GM06990 (cell line): ENCODE measurements at regions not wholly inside any gene's neighbourhood (a gene's known extent, or its start where the extent isn't known, plus 50 kb on each side); places are given as distances from the start of the nearest gene placed in this dataset.
"Not testable (repeated sequence)": the region's sequence is repeated elsewhere in the genome, so short reads cannot be mapped to it uniquely, and the experiment has no call there.

Experiments
- DNase-seq: peaks from one replicate; pipeline ENCODE4 v3.0.0-alpha.2; 2011; ENCODE audit not compliant: insufficient read length; ENCODE audit errors: extremely low read depth
- H3K27me3 ChIP-seq: replicated peaks from 2 replicates; pipeline ENCODE4 v1.6.0; 2011; ENCODE audit warnings: low read length; ENCODE audit not compliant: control insufficient read depth, insufficient read depth
- H3K36me3 ChIP-seq: 2 replicates; pipeline ENCODE4 v1.5.1; 2011; ENCODE audit warnings: low read length; ENCODE audit not compliant: control insufficient read depth, insufficient read depth
- H3K4me3 ChIP-seq: replicated peaks from 2 replicates; pipeline ENCODE4 v1.5.1; 2011; ENCODE audit warnings: low read depth, mild to moderate bottlenecking, control low read depth, low read length
- CTCF ChIP-seq: IDR thresholded peaks from 2 replicates; pipeline ENCODE4 v1.5.1; 2011; ENCODE audit warnings: low read length, control low read depth, mild to moderate bottlenecking, inconsistent platforms; ENCODE audit not compliant: insufficient read depth, poor library complexity, severe bottlenecking

GRCh38 chr21:38908537-38908936, 102.8 kb downstream of the ETS2 start:
- TF ChIP-seq CTCF = no peak
- H3K36me3 ChIP-seq = no peaks in the 10 kb centered on the region
- no peak for DNase-seq
- H3K27me3 ChIP-seq = no peaks in the 10 kb centered on the region
- no peak overlapping the region for H3K4me3 ChIP-seq

- no peaks in the 10 kb centered on the region for H3K27me3 ChIP-seq
- TF ChIP-seq CTCF = no peak
- H3K36me3 ChIP-seq = no peaks in the 10 kb centered on the region
- no peak overlapping the region for H3K4me3 ChIP-seq
- no peak for DNase-seq
Measured at GRCh38 chr21:38905752-38906151, 100.0 kb downstream of the ETS2 start.

- no peaks in the 10 kb centered on the region for H3K27me3 ChIP-seq
- no peak for DNase-seq
Measured at GRCh38 chr21:38905328-38905727, 99.6 kb downstream of the ETS2 start.

GRCh38 chr21:38903690-38904139, 98.0 kb downstream of the ETS2 start:
- no peak for TF ChIP-seq CTCF
- no peaks in the 10 kb centered on the region for H3K36me3 ChIP-seq
- DNase-seq = no peak

More at GRCh38 chr21:38905328-38905727, 99.6 kb downstream of the ETS2 start:
- H3K36me3 ChIP-seq = no peaks in the 10 kb centered on the region
- H3K4me3 ChIP-seq = no peak overlapping the region
- no peak for TF ChIP-seq CTCF

GRCh38 chr21:38902608-38903445, 97.1 kb downstream of the ETS2 start:
- Histone ChIP-seq H3K4me3 (no peak overlapping the region), H3K36me3 (no peaks in the 10 kb centered on the region), H3K27me3 (no peaks in the 10 kb centered on the region)
- TF ChIP-seq CTCF = no peak
- no peak for DNase-seq

More at GRCh38 chr21:38903690-38904139, 98.0 kb downstream of the ETS2 start:
- no peak overlapping the region for H3K4me3 ChIP-seq
- H3K27me3 ChIP-seq = no peaks in the 10 kb centered on the region

- DNase-seq = no peak
- Histone ChIP-seq H3K27me3 (no peaks in the 10 kb centered on the region), H3K4me3 (no peak overlapping the region), H3K36me3 (no peaks in the 10 kb centered on the region)
- no peak for TF ChIP-seq CTCF
Measured at GRCh38 chr21:38900499-38900898, 94.8 kb downstream of the ETS2 start.

- not testable (repeated sequence) for H3K27me3 ChIP-seq, H3K4me3 ChIP-seq, H3K36me3 ChIP-seq, DNase-seq
Measured at GRCh38 chr21:38899985-38900384, 94.3 kb downstream of the ETS2 start.
